Upper lobe of left lung (tissue), 4 donors: ENCODE measurements at regions not wholly inside any gene's neighbourhood (a gene's known extent, or its start where the extent isn't known, plus 50 kb on each side); places are given as distances from the start of the nearest gene placed in this dataset.

Source experiments
- CTCF ChIP-seq, 6 experiments: fragments of 450-650 bp in 4 of 6; fragments of 200-600 bp in 2 of 6; sonication (generic) in 2 of 6; IDR thresholded peaks; one replicate each; pipeline ENCODE4 v1.5.1; 2016 to 2019; ENCODE audit warnings: antibody characterized with exemption in 6 of 6
- EP300 ChIP-seq, 4 donors: sonication (generic); formaldehyde crosslinking; IDR thresholded peaks; one replicate each; pipeline ENCODE4 v1.5.1; 2017; ENCODE audit warnings: antibody characterized with exemption in 4 of 4, control low read depth in 2 of 4
- POLR2A ChIP-seq, 4 donors: fragments of 450-650 bp; IDR thresholded peaks; one replicate each; pipeline ENCODE4 v1.5.1; 2016 to 2017; ENCODE audit warnings: antibody characterized with exemption in 4 of 4, mild to moderate bottlenecking in 2 of 4

- TF ChIP-seq EP300 (IDR thresholded peaks at IDR 0.05) (no peak), CTCF (IDR thresholded peaks at IDR 0.05) (no peak), POLR2A (IDR thresholded peaks at IDR 0.05) (no peak)
Observed at GRCh38 chr3:94647131-94647530, 584.3 kb downstream of the NSUN3 start.
